IMR-90 (cell line): ENCODE measurements at regions not wholly inside any gene's neighbourhood (a gene's known extent, or its start where the extent isn't known, plus 50 kb on each side); places are given as distances from the start of the nearest gene placed in this dataset.

Experiments used
- ATAC-seq: fragments of 200-7000 bp; cut with Tn5 transposase; 2 replicates; pipeline ENCODE4 v1.9.1; 2020; ENCODE audit warnings: low read depth, mild to moderate bottlenecking, moderate library complexity
- BruUV-seq: library from RNA; stranded (reverse); fragments of 400-500 nt; replicated peaks from 2 replicates; lab custom pipeline; 2021; lab: Mats Ljungman, UMichigan
- CTCF ChIA-PET: fragments of 300-600 bp; formaldehyde crosslinking; extraction: SDS; loops from one replicate; lab custom pipeline; 2021; ENCODE audit warnings: antibody characterized with exemption; lab: Yijun Ruan, JAX
- POLR2A ChIA-PET: fragments of 300-600 bp; sonication (Branson Sonifier 250); formaldehyde crosslinking; loops from one replicate; lab custom pipeline; 2022; ENCODE audit warnings: antibody characterized with exemption; ENCODE audit not compliant: unreplicated experiment; lab: Charles Lee
- DNase-seq: peaks from one replicate; pipeline ENCODE4 v3.0.0; 2013
- H2AFZ ChIP-seq: replicated peaks from 2 replicates; pipeline ENCODE3; 2013; ENCODE audit warnings: low read length, mild to moderate bottlenecking; ENCODE audit not compliant: poor library complexity
- H2AK5ac ChIP-seq: 2 replicates; pipeline ENCODE4 v1.6.1; 2013; ENCODE audit warnings: low read depth, low read length, inconsistent platforms
- H2AK9ac ChIP-seq: replicated peaks from 2 replicates; pipeline ENCODE3; 2013; ENCODE audit warnings: mild to moderate bottlenecking, low read depth, low read length, moderate library complexity; ENCODE audit not compliant: poor library complexity
- H2BK120ac ChIP-seq: 2 replicates; pipeline ENCODE4 v1.6.1; 2013; ENCODE audit warnings: low read depth, low read length, inconsistent platforms
- H2BK15ac ChIP-seq: 3 replicates; pipeline ENCODE4 v1.6.1; 2013; ENCODE audit warnings: low read depth, low read length, inconsistent platforms
- H2BK20ac ChIP-seq: 2 replicates; pipeline ENCODE4 v1.6.1; 2013; ENCODE audit warnings: low read depth, mild to moderate bottlenecking, inconsistent platforms, low read length, moderate library complexity
- H2BK5ac ChIP-seq: 2 replicates; pipeline ENCODE4 v1.6.1; 2013; ENCODE audit warnings: mild to moderate bottlenecking, low read depth, low read length, inconsistent platforms; ENCODE audit not compliant: poor library complexity, severe bottlenecking
- H3K14ac ChIP-seq: replicated peaks from 2 replicates; pipeline ENCODE4 v1.6.1; 2013; ENCODE audit warnings: low read depth, low read length, inconsistent platforms
- H3K18ac ChIP-seq: 2 replicates; pipeline ENCODE4 v1.6.1; 2013; ENCODE audit warnings: low read depth, low read length, control low read depth
- H3K23ac ChIP-seq: 2 replicates; pipeline ENCODE4 v1.6.1; 2013; ENCODE audit warnings: low read depth, low read length, inconsistent platforms
- H3K27ac ChIP-seq: 2 replicates; pipeline ENCODE4 v1.5.1; 2013; ENCODE audit warnings: mild to moderate bottlenecking, control low read depth, low read length; ENCODE audit not compliant: insufficient read depth
- H3K27me3 ChIP-seq: 2 replicates; pipeline ENCODE4 v1.6.1; 2013; ENCODE audit warnings: low read length; ENCODE audit not compliant: control insufficient read depth, insufficient read depth
- H3K36me3 ChIP-seq: 2 replicates; pipeline ENCODE4 v1.6.1; 2013; ENCODE audit warnings: low read length, mixed read lengths; ENCODE audit not compliant: control insufficient read depth, insufficient read depth
- H3K4ac ChIP-seq: 2 replicates; pipeline ENCODE4 v1.6.1; 2013; ENCODE audit warnings: low read depth, low read length, inconsistent platforms
- H3K4me1 ChIP-seq: 2 replicates; pipeline ENCODE4 v1.6.1; 2013; ENCODE audit warnings: low read length, mixed read lengths; ENCODE audit not compliant: control insufficient read depth, insufficient read depth
- H3K4me2 ChIP-seq: 2 replicates; pipeline ENCODE4 v1.6.1; 2013; ENCODE audit warnings: low read depth, mild to moderate bottlenecking, control low read depth, low read length, moderate library complexity
- H3K4me3 ChIP-seq: 2 replicates; pipeline ENCODE4 v1.5.1; 2013; ENCODE audit warnings: low read depth, mild to moderate bottlenecking, control low read depth, low read length, moderate library complexity; ENCODE audit not compliant: insufficient read depth
- H3K56ac ChIP-seq: 2 replicates; pipeline ENCODE4 v1.6.1; 2013; ENCODE audit warnings: low read length, inconsistent platforms; ENCODE audit not compliant: insufficient read depth; ENCODE audit errors: extremely low read depth
- H3K79me1 ChIP-seq, 2 experiments: 2 replicates each; pipeline ENCODE4 v1.6.1; 2013; ENCODE audit warnings: low read length in 2 of 2, inconsistent platforms in 1 of 2, low read depth in 1 of 2
- H3K9ac ChIP-seq: 2 replicates; pipeline ENCODE4 v1.6.1; 2013; ENCODE audit warnings: low read depth, low read length, control low read depth
- H3K9me1 ChIP-seq: 2 replicates; pipeline ENCODE4 v1.6.1; 2013; ENCODE audit warnings: low read length, inconsistent platforms; ENCODE audit not compliant: insufficient read depth
- H3K9me3 ChIP-seq: 2 replicates; pipeline ENCODE4 v1.6.1; 2013; ENCODE audit warnings: low read length; ENCODE audit not compliant: control insufficient read depth, insufficient read depth
- H4K20me1 ChIP-seq: 2 replicates; pipeline ENCODE4 v1.6.1; 2013; ENCODE audit warnings: low read length, inconsistent platforms; ENCODE audit not compliant: insufficient read depth
- H4K5ac ChIP-seq: 2 replicates; pipeline ENCODE4 v1.6.1; 2013; ENCODE audit warnings: mild to moderate bottlenecking, low read depth, low read length, control low read depth
- H4K8ac ChIP-seq, 2 experiments: 2 replicates each; pipeline ENCODE4 v1.6.1; 2013; ENCODE audit warnings: low read depth in 2 of 2, low read length in 2 of 2, control low read depth in 1 of 2, inconsistent platforms in 1 of 2
- H4K91ac ChIP-seq: 2 replicates; pipeline ENCODE4 v1.6.1; 2013; ENCODE audit warnings: low read depth, low read length, inconsistent platforms; ENCODE audit not compliant: insufficient read depth
- BHLHE40 ChIP-seq: fragments of 150-350 bp; IDR thresholded peaks from 2 replicates; pipeline ENCODE4 v1.6.1; 2016; ENCODE audit warnings: mild to moderate bottlenecking, low read depth, low read length
- CEBPB ChIP-seq: IDR thresholded peaks from 2 replicates; pipeline ENCODE4 v1.6.1; 2012; ENCODE audit warnings: low read depth, low read length, improper control_type of control experiment
- CHD1 ChIP-seq: IDR thresholded peaks from 2 replicates; pipeline ENCODE4 v1.6.1; 2012; ENCODE audit warnings: low read depth, low read length, improper control_type of control experiment
- FOS ChIP-seq: fragments of 150-350 bp; IDR thresholded peaks from 2 replicates; pipeline ENCODE4 v1.6.1; 2016; ENCODE audit warnings: low read depth, low read length
- MAFK ChIP-seq: IDR thresholded peaks from 2 replicates; pipeline ENCODE4 v1.6.1; 2012; ENCODE audit warnings: low read depth, low read length, improper control_type of control experiment
- MAZ ChIP-seq: IDR thresholded peaks from 2 replicates; pipeline ENCODE4 v1.6.1; 2012; ENCODE audit warnings: low read depth, mild to moderate bottlenecking, low read length, improper control_type of control experiment, moderate library complexity, borderline replicate concordance
- MXI1 ChIP-seq: IDR thresholded peaks from 2 replicates; pipeline ENCODE4 v1.6.1; 2012; ENCODE audit warnings: low read depth, mild to moderate bottlenecking, low read length, moderate library complexity, borderline replicate concordance
- NFE2L2 ChIP-seq: fragments of 150-350 bp; IDR thresholded peaks from 2 replicates; pipeline ENCODE4 v1.6.1; 2016; ENCODE audit warnings: low read depth, mild to moderate bottlenecking, low read length
- POLR2A ChIP-seq: IDR thresholded peaks from 2 replicates; pipeline ENCODE4 v1.6.1; 2012; ENCODE audit warnings: mild to moderate bottlenecking, low read depth, low read length
- RAD21 ChIP-seq: IDR thresholded peaks from 2 replicates; pipeline ENCODE4 v1.6.1; 2012; ENCODE audit warnings: low read length, improper control_type of control experiment
- RCOR1 ChIP-seq: IDR thresholded peaks from 2 replicates; pipeline ENCODE4 v1.6.1; 2012; ENCODE audit warnings: mild to moderate bottlenecking, low read length, improper control_type of control experiment; ENCODE audit not compliant: insufficient replicate concordance
- SMC3 ChIP-seq: fragments of 150-350 bp; IDR thresholded peaks from 2 replicates; pipeline ENCODE4 v1.6.1; 2016; ENCODE audit warnings: low read depth, mild to moderate bottlenecking, antibody characterized with exemption, low read length, moderate library complexity
- USF2 ChIP-seq: fragments of 150-350 bp; IDR thresholded peaks from 2 replicates; pipeline ENCODE4 v1.6.1; 2017; ENCODE audit warnings: mild to moderate bottlenecking, antibody characterized with exemption, low read length, low read depth
- WGBS, 2 experiments: methylation state at CpG; one replicate each; pipeline versions ENCODE4 v1.1.5 to v1.1.7; 2013; ENCODE audit warnings: missing lambda C conversion rate in 2 of 2; ENCODE audit not compliant: insufficient read length in 1 of 2; ENCODE audit errors: extremely low coverage in 2 of 2; 5-methylcytosine and 5-hydroxymethylcytosine counted together
- dilution Hi-C: fragments of 300-500 bp; cut with HindIII; formaldehyde crosslinking; loops from one replicate; pipeline ENCODE4 v1.14.3; 2018; ENCODE audit warnings: low sequenced_read_pairs; ENCODE audit not compliant: unreplicated experiment
- in situ Hi-C: fragments of 300-500 bp; cut with MboI; formaldehyde crosslinking; loops from 3 replicates; pipeline ENCODE4 v1.14.3; 2019; ENCODE audit warnings: low sequenced_read_pairs, inconsistent platforms, mixed read lengths
- intact Hi-C: fragments of 100-400 bp; cut with micrococcal nuclease; formaldehyde crosslinking; loops from 2 replicates; pipeline ENCODE4 v1.10.0; 2022
- TF ChIP-seq, protein P1 (sequence below): fragments of 150-350 bp; IDR thresholded peaks from 2 replicates; pipeline ENCODE4 v1.6.1; 2016; ENCODE audit warnings: low read depth, mild to moderate bottlenecking, low read length, moderate library complexity, borderline replicate concordance
- TF ChIP-seq, protein P2 (sequence below): conservative IDR thresholded peaks from 2 replicates; pipeline ENCODE4 v1.5.1; 2012; ENCODE audit warnings: mild to moderate bottlenecking, low read depth, low read length, improper control_type of control experiment

GRCh38 chr2:71943238-71944182 is 204.2 kb downstream of the CYP26B1 start:
- Histone ChIP-seq H3K27me3 (peaks cover 21% of the 10 kb centered on the region), H4K91ac (no peak overlapping the region), H3K56ac (no peak overlapping the region), H4K5ac (no peak overlapping the region), H3K9me3 (0 out of 2 replicates have a peak, but pooled peaks cover 2% of the 10 kb centered on the region), H4K8ac (no peak overlapping the region), H4K20me1 (no peaks in the 10 kb centered on the region; the same call in 1 of the 2 replicates), H3K9ac (no peak overlapping the region), H2BK20ac (no peak overlapping the region), H3K4me2 (no peak overlapping the region), H3K9me1 (no peaks in the 10 kb centered on the region), H3K27ac (no peak overlapping the region), H3K4me3 (no peak overlapping the region), H3K14ac (no peak overlapping the region), H3K18ac (no peak overlapping the region), H3K4ac (no peak overlapping the region), H2AFZ (no peak overlapping the region), H2BK120ac (no peak overlapping the region), H3K79me1 (no peaks in the 10 kb centered on the region), H2BK15ac (no peak overlapping the region), H3K23ac (no peak overlapping the region), H3K4me1 (no peaks in the 10 kb centered on the region), H3K36me3 (no peaks in the 10 kb centered on the region), H2AK5ac (no peak overlapping the region), H2BK5ac (no peak overlapping the region), H2AK9ac (no peak overlapping the region)
- in situ Hi-C loops = no loop called here
- ATAC-seq = no peak
- ChIA-PET POLR2A (no interaction called here), CTCF (no interaction called here)
- TF ChIP-seq POLR2A (no peak), NFE2L2 (no peak), CEBPB (no peak), SMC3 (no peak), RCOR1 (no peak), USF2 (no peak), RAD21 (no peak), FOS (no peak), CHD1 (no peak), BHLHE40 (no peak), MAZ (no peak), MAFK (no peak), MXI1 (no peak)
- TF ChIP-seq, protein P1, sequence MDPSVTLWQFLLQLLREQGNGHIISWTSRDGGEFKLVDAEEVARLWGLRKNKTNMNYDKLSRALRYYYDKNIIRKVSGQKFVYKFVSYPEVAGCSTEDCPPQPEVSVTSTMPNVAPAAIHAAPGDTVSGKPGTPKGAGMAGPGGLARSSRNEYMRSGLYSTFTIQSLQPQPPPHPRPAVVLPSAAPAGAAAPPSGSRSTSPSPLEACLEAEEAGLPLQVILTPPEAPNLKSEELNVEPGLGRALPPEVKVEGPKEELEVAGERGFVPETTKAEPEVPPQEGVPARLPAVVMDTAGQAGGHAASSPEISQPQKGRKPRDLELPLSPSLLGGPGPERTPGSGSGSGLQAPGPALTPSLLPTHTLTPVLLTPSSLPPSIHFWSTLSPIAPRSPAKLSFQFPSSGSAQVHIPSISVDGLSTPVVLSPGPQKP = no peak
- TF ChIP-seq, protein P2, sequence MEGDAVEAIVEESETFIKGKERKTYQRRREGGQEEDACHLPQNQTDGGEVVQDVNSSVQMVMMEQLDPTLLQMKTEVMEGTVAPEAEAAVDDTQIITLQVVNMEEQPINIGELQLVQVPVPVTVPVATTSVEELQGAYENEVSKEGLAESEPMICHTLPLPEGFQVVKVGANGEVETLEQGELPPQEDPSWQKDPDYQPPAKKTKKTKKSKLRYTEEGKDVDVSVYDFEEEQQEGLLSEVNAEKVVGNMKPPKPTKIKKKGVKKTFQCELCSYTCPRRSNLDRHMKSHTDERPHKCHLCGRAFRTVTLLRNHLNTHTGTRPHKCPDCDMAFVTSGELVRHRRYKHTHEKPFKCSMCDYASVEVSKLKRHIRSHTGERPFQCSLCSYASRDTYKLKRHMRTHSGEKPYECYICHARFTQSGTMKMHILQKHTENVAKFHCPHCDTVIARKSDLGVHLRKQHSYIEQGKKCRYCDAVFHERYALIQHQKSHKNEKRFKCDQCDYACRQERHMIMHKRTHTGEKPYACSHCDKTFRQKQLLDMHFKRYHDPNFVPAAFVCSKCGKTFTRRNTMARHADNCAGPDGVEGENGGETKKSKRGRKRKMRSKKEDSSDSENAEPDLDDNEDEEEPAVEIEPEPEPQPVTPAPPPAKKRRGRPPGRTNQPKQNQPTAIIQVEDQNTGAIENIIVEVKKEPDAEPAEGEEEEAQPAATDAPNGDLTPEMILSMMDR = no peak
- BruUV-seq = no TSS peak
- WGBS, 2 experiments = 68% methylated on average over 6 of the region's 17 CpGs; no CpG with 5 or more reads in 1 of the 2 experiments
- dilution Hi-C loops = no loop called here
- no peak for DNase-seq
- intact Hi-C loops = no loop called here
